IMR-90 (cell line): ENCODE measurements at regions not wholly inside any gene's neighbourhood (a gene's known extent, or its start where the extent isn't known, plus 50 kb on each side); places are given as distances from the start of the nearest gene placed in this dataset.

Source experiments
- ATAC-seq: fragments of 200-7000 bp; cut with Tn5 transposase; 2 replicates; pipeline ENCODE4 v1.9.1; 2020; ENCODE audit warnings: low read depth, mild to moderate bottlenecking, moderate library complexity
- BruUV-seq: library from RNA; stranded (reverse); fragments of 400-500 nt; replicated peaks from 2 replicates; lab custom pipeline; 2021; lab: Mats Ljungman, UMichigan
- CTCF ChIA-PET: fragments of 300-600 bp; formaldehyde crosslinking; extraction: SDS; loops from one replicate; lab custom pipeline; 2021; ENCODE audit warnings: antibody characterized with exemption; lab: Yijun Ruan, JAX
- POLR2A ChIA-PET: fragments of 300-600 bp; sonication (Branson Sonifier 250); formaldehyde crosslinking; loops from one replicate; lab custom pipeline; 2022; ENCODE audit warnings: antibody characterized with exemption; ENCODE audit not compliant: unreplicated experiment; lab: Charles Lee
- DNase-seq: peaks from one replicate; pipeline ENCODE4 v3.0.0; 2013
- H2AFZ ChIP-seq: replicated peaks from 2 replicates; pipeline ENCODE3; 2013; ENCODE audit warnings: low read length, mild to moderate bottlenecking; ENCODE audit not compliant: poor library complexity
- H2AK5ac ChIP-seq: 2 replicates; pipeline ENCODE4 v1.6.1; 2013; ENCODE audit warnings: low read depth, low read length, inconsistent platforms
- H2AK9ac ChIP-seq: replicated peaks from 2 replicates; pipeline ENCODE3; 2013; ENCODE audit warnings: mild to moderate bottlenecking, low read depth, low read length, moderate library complexity; ENCODE audit not compliant: poor library complexity
- H2BK120ac ChIP-seq: 2 replicates; pipeline ENCODE4 v1.6.1; 2013; ENCODE audit warnings: low read depth, low read length, inconsistent platforms
- H2BK15ac ChIP-seq: 3 replicates; pipeline ENCODE4 v1.6.1; 2013; ENCODE audit warnings: low read depth, low read length, inconsistent platforms
- H2BK20ac ChIP-seq: 2 replicates; pipeline ENCODE4 v1.6.1; 2013; ENCODE audit warnings: low read depth, mild to moderate bottlenecking, inconsistent platforms, low read length, moderate library complexity
- H2BK5ac ChIP-seq: 2 replicates; pipeline ENCODE4 v1.6.1; 2013; ENCODE audit warnings: mild to moderate bottlenecking, low read depth, low read length, inconsistent platforms; ENCODE audit not compliant: poor library complexity, severe bottlenecking
- H3K14ac ChIP-seq: replicated peaks from 2 replicates; pipeline ENCODE4 v1.6.1; 2013; ENCODE audit warnings: low read depth, low read length, inconsistent platforms
- H3K18ac ChIP-seq: 2 replicates; pipeline ENCODE4 v1.6.1; 2013; ENCODE audit warnings: low read depth, low read length, control low read depth
- H3K23ac ChIP-seq: 2 replicates; pipeline ENCODE4 v1.6.1; 2013; ENCODE audit warnings: low read depth, low read length, inconsistent platforms
- H3K27ac ChIP-seq: 2 replicates; pipeline ENCODE4 v1.5.1; 2013; ENCODE audit warnings: mild to moderate bottlenecking, control low read depth, low read length; ENCODE audit not compliant: insufficient read depth
- H3K27me3 ChIP-seq: 2 replicates; pipeline ENCODE4 v1.6.1; 2013; ENCODE audit warnings: low read length; ENCODE audit not compliant: control insufficient read depth, insufficient read depth
- H3K36me3 ChIP-seq: 2 replicates; pipeline ENCODE4 v1.6.1; 2013; ENCODE audit warnings: low read length, mixed read lengths; ENCODE audit not compliant: control insufficient read depth, insufficient read depth
- H3K4ac ChIP-seq: 2 replicates; pipeline ENCODE4 v1.6.1; 2013; ENCODE audit warnings: low read depth, low read length, inconsistent platforms
- H3K4me1 ChIP-seq: 2 replicates; pipeline ENCODE4 v1.6.1; 2013; ENCODE audit warnings: low read length, mixed read lengths; ENCODE audit not compliant: control insufficient read depth, insufficient read depth
- H3K4me2 ChIP-seq: 2 replicates; pipeline ENCODE4 v1.6.1; 2013; ENCODE audit warnings: low read depth, mild to moderate bottlenecking, control low read depth, low read length, moderate library complexity
- H3K4me3 ChIP-seq: 2 replicates; pipeline ENCODE4 v1.5.1; 2013; ENCODE audit warnings: low read depth, mild to moderate bottlenecking, control low read depth, low read length, moderate library complexity; ENCODE audit not compliant: insufficient read depth
- H3K56ac ChIP-seq: 2 replicates; pipeline ENCODE4 v1.6.1; 2013; ENCODE audit warnings: low read length, inconsistent platforms; ENCODE audit not compliant: insufficient read depth; ENCODE audit errors: extremely low read depth
- H3K79me1 ChIP-seq, 2 experiments: 2 replicates each; pipeline ENCODE4 v1.6.1; 2013; ENCODE audit warnings: low read length in 2 of 2, inconsistent platforms in 1 of 2, low read depth in 1 of 2
- H3K9ac ChIP-seq: 2 replicates; pipeline ENCODE4 v1.6.1; 2013; ENCODE audit warnings: low read depth, low read length, control low read depth
- H3K9me1 ChIP-seq: 2 replicates; pipeline ENCODE4 v1.6.1; 2013; ENCODE audit warnings: low read length, inconsistent platforms; ENCODE audit not compliant: insufficient read depth
- H3K9me3 ChIP-seq: 2 replicates; pipeline ENCODE4 v1.6.1; 2013; ENCODE audit warnings: low read length; ENCODE audit not compliant: control insufficient read depth, insufficient read depth
- H4K20me1 ChIP-seq: 2 replicates; pipeline ENCODE4 v1.6.1; 2013; ENCODE audit warnings: low read length, inconsistent platforms; ENCODE audit not compliant: insufficient read depth
- H4K5ac ChIP-seq: 2 replicates; pipeline ENCODE4 v1.6.1; 2013; ENCODE audit warnings: mild to moderate bottlenecking, low read depth, low read length, control low read depth
- H4K8ac ChIP-seq, 2 experiments: 2 replicates each; pipeline ENCODE4 v1.6.1; 2013; ENCODE audit warnings: low read depth in 2 of 2, low read length in 2 of 2, control low read depth in 1 of 2, inconsistent platforms in 1 of 2
- H4K91ac ChIP-seq: 2 replicates; pipeline ENCODE4 v1.6.1; 2013; ENCODE audit warnings: low read depth, low read length, inconsistent platforms; ENCODE audit not compliant: insufficient read depth
- BHLHE40 ChIP-seq: fragments of 150-350 bp; IDR thresholded peaks from 2 replicates; pipeline ENCODE4 v1.6.1; 2016; ENCODE audit warnings: mild to moderate bottlenecking, low read depth, low read length
- CEBPB ChIP-seq: IDR thresholded peaks from 2 replicates; pipeline ENCODE4 v1.6.1; 2012; ENCODE audit warnings: low read depth, low read length, improper control_type of control experiment
- CHD1 ChIP-seq: IDR thresholded peaks from 2 replicates; pipeline ENCODE4 v1.6.1; 2012; ENCODE audit warnings: low read depth, low read length, improper control_type of control experiment
- FOS ChIP-seq: fragments of 150-350 bp; IDR thresholded peaks from 2 replicates; pipeline ENCODE4 v1.6.1; 2016; ENCODE audit warnings: low read depth, low read length
- MAFK ChIP-seq: IDR thresholded peaks from 2 replicates; pipeline ENCODE4 v1.6.1; 2012; ENCODE audit warnings: low read depth, low read length, improper control_type of control experiment
- MAZ ChIP-seq: IDR thresholded peaks from 2 replicates; pipeline ENCODE4 v1.6.1; 2012; ENCODE audit warnings: low read depth, mild to moderate bottlenecking, low read length, improper control_type of control experiment, moderate library complexity, borderline replicate concordance
- MXI1 ChIP-seq: IDR thresholded peaks from 2 replicates; pipeline ENCODE4 v1.6.1; 2012; ENCODE audit warnings: low read depth, mild to moderate bottlenecking, low read length, moderate library complexity, borderline replicate concordance
- NFE2L2 ChIP-seq: fragments of 150-350 bp; IDR thresholded peaks from 2 replicates; pipeline ENCODE4 v1.6.1; 2016; ENCODE audit warnings: low read depth, mild to moderate bottlenecking, low read length
- POLR2A ChIP-seq: IDR thresholded peaks from 2 replicates; pipeline ENCODE4 v1.6.1; 2012; ENCODE audit warnings: mild to moderate bottlenecking, low read depth, low read length
- RAD21 ChIP-seq: IDR thresholded peaks from 2 replicates; pipeline ENCODE4 v1.6.1; 2012; ENCODE audit warnings: low read length, improper control_type of control experiment
- RFX5 ChIP-seq: IDR thresholded peaks from 2 replicates; pipeline ENCODE4 v1.8.0; 2012; ENCODE audit warnings: low read depth, mild to moderate bottlenecking, low read length, moderate library complexity
- SMC3 ChIP-seq: fragments of 150-350 bp; IDR thresholded peaks from 2 replicates; pipeline ENCODE4 v1.6.1; 2016; ENCODE audit warnings: low read depth, mild to moderate bottlenecking, antibody characterized with exemption, low read length, moderate library complexity
- WGBS, 2 experiments: methylation state at CpG; one replicate each; pipeline versions ENCODE4 v1.1.5 to v1.1.7; 2013; ENCODE audit warnings: missing lambda C conversion rate in 2 of 2; ENCODE audit not compliant: insufficient read length in 1 of 2; ENCODE audit errors: extremely low coverage in 2 of 2; 5-methylcytosine and 5-hydroxymethylcytosine counted together
- dilution Hi-C: fragments of 300-500 bp; cut with HindIII; formaldehyde crosslinking; loops from one replicate; pipeline ENCODE4 v1.14.3; 2018; ENCODE audit warnings: low sequenced_read_pairs; ENCODE audit not compliant: unreplicated experiment
- in situ Hi-C: fragments of 300-500 bp; cut with MboI; formaldehyde crosslinking; loops from 3 replicates; pipeline ENCODE4 v1.14.3; 2019; ENCODE audit warnings: low sequenced_read_pairs, inconsistent platforms, mixed read lengths
- intact Hi-C: fragments of 100-400 bp; cut with micrococcal nuclease; formaldehyde crosslinking; loops from 2 replicates; pipeline ENCODE4 v1.10.0; 2022
- TF ChIP-seq, protein P1 (sequence below): fragments of 150-350 bp; IDR thresholded peaks from 2 replicates; pipeline ENCODE4 v1.6.1; 2016; ENCODE audit warnings: low read depth, mild to moderate bottlenecking, low read length, moderate library complexity, borderline replicate concordance
- TF ChIP-seq, protein P2 (sequence below): conservative IDR thresholded peaks from 2 replicates; pipeline ENCODE4 v1.5.1; 2012; ENCODE audit warnings: mild to moderate bottlenecking, low read depth, low read length, improper control_type of control experiment

GRCh38 chr22:33180356-33180755, 122.2 kb upstream of the SYN3 start:
- H2BK20ac ChIP-seq, result no peak overlapping the region
- no peaks in the 10 kb centered on the region for H3K9me1 ChIP-seq
- ATAC-seq (no peak), DNase-seq (no peak)
- H3K18ac ChIP-seq, result no peak overlapping the region
- H3K14ac ChIP-seq, result no peak overlapping the region
- H3K23ac ChIP-seq, result no peak overlapping the region
- in situ Hi-C loops (no loop called here), intact Hi-C loops (no loop called here), dilution Hi-C loops (no loop called here)
- H2AK9ac ChIP-seq, result no peak overlapping the region
- no peak overlapping the region for H4K91ac ChIP-seq
- H3K4ac ChIP-seq, result no peak overlapping the region
- no peak overlapping the region for H3K4me2 ChIP-seq
- H2AK5ac ChIP-seq, result no peak overlapping the region
- H3K4me3 ChIP-seq, result no peak overlapping the region
- H3K9me3 ChIP-seq, result no peaks in the 10 kb centered on the region; the same call in 1 of the 2 replicates
- no TSS peak for BruUV-seq
- POLR2A ChIA-PET, result no interaction called here
- no peaks in the 10 kb centered on the region for H4K20me1 ChIP-seq
- H3K27me3 ChIP-seq, result no peaks in the 10 kb centered on the region
- H4K5ac ChIP-seq, result no peak overlapping the region
- no peak overlapping the region for H2AFZ ChIP-seq
- no peak overlapping the region for H2BK15ac ChIP-seq
- no peaks in the 10 kb centered on the region for H3K4me1 ChIP-seq
- no peaks in the 10 kb centered on the region for H3K79me1 ChIP-seq
- H3K27ac ChIP-seq, result no peak overlapping the region
- WGBS, 2 experiments, result no CpG with 5 or more reads among the region's 4 CpGs
- H3K9ac ChIP-seq, result no peak overlapping the region
- no peak overlapping the region for H3K56ac ChIP-seq
- H2BK120ac ChIP-seq, result no peak overlapping the region
- no peak overlapping the region for H4K8ac ChIP-seq
- CTCF ChIA-PET, result no interaction called here
- H3K36me3 ChIP-seq, result no peaks in the 10 kb centered on the region
- TF ChIP-seq NFE2L2 (no peak), SMC3 (no peak), FOS (no peak), MAFK (no peak), CEBPB (no peak), MXI1 (no peak), MAZ (no peak), RAD21 (no peak), CHD1 (no peak), POLR2A (no peak), BHLHE40 (no peak), RFX5 (no peak)
- TF ChIP-seq, protein P1, sequence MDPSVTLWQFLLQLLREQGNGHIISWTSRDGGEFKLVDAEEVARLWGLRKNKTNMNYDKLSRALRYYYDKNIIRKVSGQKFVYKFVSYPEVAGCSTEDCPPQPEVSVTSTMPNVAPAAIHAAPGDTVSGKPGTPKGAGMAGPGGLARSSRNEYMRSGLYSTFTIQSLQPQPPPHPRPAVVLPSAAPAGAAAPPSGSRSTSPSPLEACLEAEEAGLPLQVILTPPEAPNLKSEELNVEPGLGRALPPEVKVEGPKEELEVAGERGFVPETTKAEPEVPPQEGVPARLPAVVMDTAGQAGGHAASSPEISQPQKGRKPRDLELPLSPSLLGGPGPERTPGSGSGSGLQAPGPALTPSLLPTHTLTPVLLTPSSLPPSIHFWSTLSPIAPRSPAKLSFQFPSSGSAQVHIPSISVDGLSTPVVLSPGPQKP, result no peak
- TF ChIP-seq, protein P2, sequence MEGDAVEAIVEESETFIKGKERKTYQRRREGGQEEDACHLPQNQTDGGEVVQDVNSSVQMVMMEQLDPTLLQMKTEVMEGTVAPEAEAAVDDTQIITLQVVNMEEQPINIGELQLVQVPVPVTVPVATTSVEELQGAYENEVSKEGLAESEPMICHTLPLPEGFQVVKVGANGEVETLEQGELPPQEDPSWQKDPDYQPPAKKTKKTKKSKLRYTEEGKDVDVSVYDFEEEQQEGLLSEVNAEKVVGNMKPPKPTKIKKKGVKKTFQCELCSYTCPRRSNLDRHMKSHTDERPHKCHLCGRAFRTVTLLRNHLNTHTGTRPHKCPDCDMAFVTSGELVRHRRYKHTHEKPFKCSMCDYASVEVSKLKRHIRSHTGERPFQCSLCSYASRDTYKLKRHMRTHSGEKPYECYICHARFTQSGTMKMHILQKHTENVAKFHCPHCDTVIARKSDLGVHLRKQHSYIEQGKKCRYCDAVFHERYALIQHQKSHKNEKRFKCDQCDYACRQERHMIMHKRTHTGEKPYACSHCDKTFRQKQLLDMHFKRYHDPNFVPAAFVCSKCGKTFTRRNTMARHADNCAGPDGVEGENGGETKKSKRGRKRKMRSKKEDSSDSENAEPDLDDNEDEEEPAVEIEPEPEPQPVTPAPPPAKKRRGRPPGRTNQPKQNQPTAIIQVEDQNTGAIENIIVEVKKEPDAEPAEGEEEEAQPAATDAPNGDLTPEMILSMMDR, result no peak
- no peak overlapping the region for H2BK5ac ChIP-seq
